GM12878 (cell line): ENCODE measurements at regions not wholly inside any gene's neighbourhood (a gene's known extent, or its start where the extent isn't known, plus 50 kb on each side); places are given as distances from the start of the nearest gene placed in this dataset.

Source experiments
- BHLHE40 ChIP-seq, 2 experiments: fragments of 450-650 bp in 1 of 2; IDR thresholded peaks; 2 replicates each; pipeline ENCODE4 v1.6.1; 2011 to 2017; ENCODE audit warnings: low read depth in 2 of 2, borderline replicate concordance in 1 of 2, improper control_type of control experiment in 1 of 2, low read length in 1 of 2, mild to moderate bottlenecking in 1 of 2
- CHD4 ChIP-seq: fragments of 200-600 bp; sonication (generic); IDR thresholded peaks from 2 replicates; pipeline ENCODE4 v1.6.1; 2016; ENCODE audit warnings: mild to moderate bottlenecking
- CREB1 ChIP-seq: IDR thresholded peaks from 2 replicates; pipeline ENCODE4 v1.6.1; 2012; ENCODE audit warnings: low read depth, mild to moderate bottlenecking, inconsistent platforms
- HDGF ChIP-seq: fragments of 450-650 bp; IDR thresholded peaks from 2 replicates; pipeline ENCODE4 v1.6.1; 2016; ENCODE audit warnings: antibody characterized with exemption
- JUND ChIP-seq: IDR thresholded peaks from 2 replicates; pipeline ENCODE4 v1.6.1; 2012; ENCODE audit warnings: low read depth, mild to moderate bottlenecking, low read length, improper control_type of control experiment, moderate library complexity
- KAT2A ChIP-seq: conservative IDR thresholded peaks from 2 replicates; pipeline ENCODE4 v1.6.1; 2011; ENCODE audit warnings: low read depth, low read length; ENCODE audit not compliant: control insufficient read depth
- NRF1 ChIP-seq: conservative IDR thresholded peaks from 2 replicates; pipeline ENCODE4 v1.6.1; 2011; ENCODE audit warnings: mild to moderate bottlenecking, low read depth, low read length, improper control_type of control experiment
- SMAD1 ChIP-seq: fragments of 450-650 bp; IDR thresholded peaks from 2 replicates; pipeline ENCODE4 v1.6.1; 2018; ENCODE audit warnings: mild to moderate bottlenecking, low read depth; ENCODE audit not compliant: partially characterized antibody
- SREBF1 ChIP-seq: IDR thresholded peaks from 2 replicates; pipeline ENCODE4 v1.6.1; 2012; ENCODE audit warnings: mild to moderate bottlenecking, low read length
- TCF7 ChIP-seq: IDR thresholded peaks from 2 replicates; pipeline ENCODE4 v1.6.1; 2014; ENCODE audit warnings: antibody characterized with exemption, borderline replicate concordance
- TF ChIP-seq, protein P1 (sequence below): fragments of 450-650 bp; formaldehyde crosslinking; IDR thresholded peaks from 2 replicates; pipeline ENCODE4 v1.4.0; 2020; ENCODE audit warnings: mild to moderate bottlenecking, moderate library complexity
- TF ChIP-seq, protein P2 (sequence below): IDR thresholded peaks from 2 replicates; pipeline ENCODE4 v1.6.1; 2012; ENCODE audit warnings: mild to moderate bottlenecking, low read depth, low read length
- TF ChIP-seq, protein P3 (sequence below): fragments of 450-650 bp; conservative IDR thresholded peaks from 2 replicates; pipeline ENCODE4 v1.6.1; 2017; ENCODE audit warnings: mild to moderate bottlenecking, moderate library complexity
- TF ChIP-seq, protein P4 (sequence below): fragments of 450-650 bp; IDR thresholded peaks from 2 replicates; pipeline ENCODE4 v1.6.1; 2016; ENCODE audit warnings: mild to moderate bottlenecking
- TF ChIP-seq, protein P5 (sequence below): fragments of 450-650 bp; IDR thresholded peaks from 2 replicates; pipeline ENCODE4 v1.6.1; 2017; ENCODE audit warnings: mild to moderate bottlenecking, moderate library complexity

DNA sequence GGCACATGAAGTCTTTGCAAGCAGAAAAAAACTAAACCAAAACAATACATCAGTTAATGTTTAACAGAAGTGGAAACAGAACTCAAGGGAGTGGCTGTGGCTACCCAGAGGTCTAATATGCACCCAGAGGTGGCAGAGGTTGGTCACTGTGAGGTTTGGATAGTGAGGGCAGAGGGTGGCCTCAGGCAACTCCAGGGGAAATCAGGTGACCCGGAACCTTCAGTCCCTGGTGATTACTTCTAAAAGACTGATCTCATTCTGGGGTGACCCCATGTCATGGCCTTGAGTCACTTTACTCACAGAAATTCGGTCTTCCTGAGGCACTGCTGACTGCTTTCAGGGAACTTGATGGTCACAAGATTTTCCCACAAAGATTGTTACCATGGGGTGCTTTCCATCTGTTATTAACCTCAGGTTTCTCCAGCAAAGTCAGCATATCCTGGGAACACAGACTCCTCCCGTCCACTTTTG is 99.4 kb downstream of the TMEM17 start (continued):
- TF ChIP-seq, protein P1, sequence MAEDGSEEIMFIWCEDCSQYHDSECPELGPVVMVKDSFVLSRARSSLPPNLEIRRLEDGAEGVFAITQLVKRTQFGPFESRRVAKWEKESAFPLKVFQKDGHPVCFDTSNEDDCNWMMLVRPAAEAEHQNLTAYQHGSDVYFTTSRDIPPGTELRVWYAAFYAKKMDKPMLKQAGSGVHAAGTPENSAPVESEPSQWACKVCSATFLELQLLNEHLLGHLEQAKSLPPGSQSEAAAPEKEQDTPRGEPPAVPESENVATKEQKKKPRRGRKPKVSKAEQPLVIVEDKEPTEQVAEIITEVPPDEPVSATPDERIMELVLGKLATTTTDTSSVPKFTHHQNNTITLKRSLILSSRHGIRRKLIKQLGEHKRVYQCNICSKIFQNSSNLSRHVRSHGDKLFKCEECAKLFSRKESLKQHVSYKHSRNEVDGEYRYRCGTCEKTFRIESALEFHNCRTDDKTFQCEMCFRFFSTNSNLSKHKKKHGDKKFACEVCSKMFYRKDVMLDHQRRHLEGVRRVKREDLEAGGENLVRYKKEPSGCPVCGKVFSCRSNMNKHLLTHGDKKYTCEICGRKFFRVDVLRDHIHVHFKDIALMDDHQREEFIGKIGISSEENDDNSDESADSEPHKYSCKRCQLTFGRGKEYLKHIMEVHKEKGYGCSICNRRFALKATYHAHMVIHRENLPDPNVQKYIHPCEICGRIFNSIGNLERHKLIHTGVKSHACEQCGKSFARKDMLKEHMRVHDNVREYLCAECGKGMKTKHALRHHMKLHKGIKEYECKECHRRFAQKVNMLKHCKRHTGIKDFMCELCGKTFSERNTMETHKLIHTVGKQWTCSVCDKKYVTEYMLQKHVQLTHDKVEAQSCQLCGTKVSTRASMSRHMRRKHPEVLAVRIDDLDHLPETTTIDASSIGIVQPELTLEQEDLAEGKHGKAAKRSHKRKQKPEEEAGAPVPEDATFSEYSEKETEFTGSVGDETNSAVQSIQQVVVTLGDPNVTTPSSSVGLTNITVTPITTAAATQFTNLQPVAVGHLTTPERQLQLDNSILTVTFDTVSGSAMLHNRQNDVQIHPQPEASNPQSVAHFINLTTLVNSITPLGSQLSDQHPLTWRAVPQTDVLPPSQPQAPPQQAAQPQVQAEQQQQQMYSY (CRISPR knock-in tag), result no peak
- no peak for TF ChIP-seq HDGF
- no peak for TF ChIP-seq TCF7
- TF ChIP-seq, protein P2, sequence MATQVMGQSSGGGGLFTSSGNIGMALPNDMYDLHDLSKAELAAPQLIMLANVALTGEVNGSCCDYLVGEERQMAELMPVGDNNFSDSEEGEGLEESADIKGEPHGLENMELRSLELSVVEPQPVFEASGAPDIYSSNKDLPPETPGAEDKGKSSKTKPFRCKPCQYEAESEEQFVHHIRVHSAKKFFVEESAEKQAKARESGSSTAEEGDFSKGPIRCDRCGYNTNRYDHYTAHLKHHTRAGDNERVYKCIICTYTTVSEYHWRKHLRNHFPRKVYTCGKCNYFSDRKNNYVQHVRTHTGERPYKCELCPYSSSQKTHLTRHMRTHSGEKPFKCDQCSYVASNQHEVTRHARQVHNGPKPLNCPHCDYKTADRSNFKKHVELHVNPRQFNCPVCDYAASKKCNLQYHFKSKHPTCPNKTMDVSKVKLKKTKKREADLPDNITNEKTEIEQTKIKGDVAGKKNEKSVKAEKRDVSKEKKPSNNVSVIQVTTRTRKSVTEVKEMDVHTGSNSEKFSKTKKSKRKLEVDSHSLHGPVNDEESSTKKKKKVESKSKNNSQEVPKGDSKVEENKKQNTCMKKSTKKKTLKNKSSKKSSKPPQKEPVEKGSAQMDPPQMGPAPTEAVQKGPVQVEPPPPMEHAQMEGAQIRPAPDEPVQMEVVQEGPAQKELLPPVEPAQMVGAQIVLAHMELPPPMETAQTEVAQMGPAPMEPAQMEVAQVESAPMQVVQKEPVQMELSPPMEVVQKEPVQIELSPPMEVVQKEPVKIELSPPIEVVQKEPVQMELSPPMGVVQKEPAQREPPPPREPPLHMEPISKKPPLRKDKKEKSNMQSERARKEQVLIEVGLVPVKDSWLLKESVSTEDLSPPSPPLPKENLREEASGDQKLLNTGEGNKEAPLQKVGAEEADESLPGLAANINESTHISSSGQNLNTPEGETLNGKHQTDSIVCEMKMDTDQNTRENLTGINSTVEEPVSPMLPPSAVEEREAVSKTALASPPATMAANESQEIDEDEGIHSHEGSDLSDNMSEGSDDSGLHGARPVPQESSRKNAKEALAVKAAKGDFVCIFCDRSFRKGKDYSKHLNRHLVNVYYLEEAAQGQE, result no peak
- TF ChIP-seq, protein P3, sequence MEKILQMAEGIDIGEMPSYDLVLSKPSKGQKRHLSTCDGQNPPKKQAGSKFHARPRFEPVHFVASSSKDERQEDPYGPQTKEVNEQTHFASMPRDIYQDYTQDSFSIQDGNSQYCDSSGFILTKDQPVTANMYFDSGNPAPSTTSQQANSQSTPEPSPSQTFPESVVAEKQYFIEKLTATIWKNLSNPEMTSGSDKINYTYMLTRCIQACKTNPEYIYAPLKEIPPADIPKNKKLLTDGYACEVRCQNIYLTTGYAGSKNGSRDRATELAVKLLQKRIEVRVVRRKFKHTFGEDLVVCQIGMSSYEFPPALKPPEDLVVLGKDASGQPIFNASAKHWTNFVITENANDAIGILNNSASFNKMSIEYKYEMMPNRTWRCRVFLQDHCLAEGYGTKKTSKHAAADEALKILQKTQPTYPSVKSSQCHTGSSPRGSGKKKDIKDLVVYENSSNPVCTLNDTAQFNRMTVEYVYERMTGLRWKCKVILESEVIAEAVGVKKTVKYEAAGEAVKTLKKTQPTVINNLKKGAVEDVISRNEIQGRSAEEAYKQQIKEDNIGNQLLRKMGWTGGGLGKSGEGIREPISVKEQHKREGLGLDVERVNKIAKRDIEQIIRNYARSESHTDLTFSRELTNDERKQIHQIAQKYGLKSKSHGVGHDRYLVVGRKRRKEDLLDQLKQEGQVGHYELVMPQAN, result no peak
- TF ChIP-seq JUND, result no peak
- TF ChIP-seq BHLHE40 (IDR thresholded peaks at IDR 0.05; ENCODE audit: borderline replicate concordance in 1 of 2, low read depth in 2 of 2, low read length in 1 of 2), result peak; percentile 62 to 75
- no peak for TF ChIP-seq KAT2A
- TF ChIP-seq SMAD1, result no peak
- TF ChIP-seq CREB1, result no peak
- TF ChIP-seq NRF1, result no peak
- TF ChIP-seq, protein P4, sequence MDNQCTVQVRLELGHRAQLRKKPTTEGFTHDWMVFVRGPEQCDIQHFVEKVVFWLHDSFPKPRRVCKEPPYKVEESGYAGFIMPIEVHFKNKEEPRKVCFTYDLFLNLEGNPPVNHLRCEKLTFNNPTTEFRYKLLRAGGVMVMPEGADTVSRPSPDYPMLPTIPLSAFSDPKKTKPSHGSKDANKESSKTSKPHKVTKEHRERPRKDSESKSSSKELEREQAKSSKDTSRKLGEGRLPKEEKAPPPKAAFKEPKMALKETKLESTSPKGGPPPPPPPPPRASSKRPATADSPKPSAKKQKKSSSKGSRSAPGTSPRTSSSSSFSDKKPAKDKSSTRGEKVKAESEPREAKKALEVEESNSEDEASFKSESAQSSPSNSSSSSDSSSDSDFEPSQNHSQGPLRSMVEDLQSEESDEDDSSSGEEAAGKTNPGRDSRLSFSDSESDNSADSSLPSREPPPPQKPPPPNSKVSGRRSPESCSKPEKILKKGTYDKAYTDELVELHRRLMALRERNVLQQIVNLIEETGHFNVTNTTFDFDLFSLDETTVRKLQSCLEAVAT, result no peak
- TF ChIP-seq CHD4, result no peak
- TF ChIP-seq SREBF1, result no peak
- TF ChIP-seq, protein P5, sequence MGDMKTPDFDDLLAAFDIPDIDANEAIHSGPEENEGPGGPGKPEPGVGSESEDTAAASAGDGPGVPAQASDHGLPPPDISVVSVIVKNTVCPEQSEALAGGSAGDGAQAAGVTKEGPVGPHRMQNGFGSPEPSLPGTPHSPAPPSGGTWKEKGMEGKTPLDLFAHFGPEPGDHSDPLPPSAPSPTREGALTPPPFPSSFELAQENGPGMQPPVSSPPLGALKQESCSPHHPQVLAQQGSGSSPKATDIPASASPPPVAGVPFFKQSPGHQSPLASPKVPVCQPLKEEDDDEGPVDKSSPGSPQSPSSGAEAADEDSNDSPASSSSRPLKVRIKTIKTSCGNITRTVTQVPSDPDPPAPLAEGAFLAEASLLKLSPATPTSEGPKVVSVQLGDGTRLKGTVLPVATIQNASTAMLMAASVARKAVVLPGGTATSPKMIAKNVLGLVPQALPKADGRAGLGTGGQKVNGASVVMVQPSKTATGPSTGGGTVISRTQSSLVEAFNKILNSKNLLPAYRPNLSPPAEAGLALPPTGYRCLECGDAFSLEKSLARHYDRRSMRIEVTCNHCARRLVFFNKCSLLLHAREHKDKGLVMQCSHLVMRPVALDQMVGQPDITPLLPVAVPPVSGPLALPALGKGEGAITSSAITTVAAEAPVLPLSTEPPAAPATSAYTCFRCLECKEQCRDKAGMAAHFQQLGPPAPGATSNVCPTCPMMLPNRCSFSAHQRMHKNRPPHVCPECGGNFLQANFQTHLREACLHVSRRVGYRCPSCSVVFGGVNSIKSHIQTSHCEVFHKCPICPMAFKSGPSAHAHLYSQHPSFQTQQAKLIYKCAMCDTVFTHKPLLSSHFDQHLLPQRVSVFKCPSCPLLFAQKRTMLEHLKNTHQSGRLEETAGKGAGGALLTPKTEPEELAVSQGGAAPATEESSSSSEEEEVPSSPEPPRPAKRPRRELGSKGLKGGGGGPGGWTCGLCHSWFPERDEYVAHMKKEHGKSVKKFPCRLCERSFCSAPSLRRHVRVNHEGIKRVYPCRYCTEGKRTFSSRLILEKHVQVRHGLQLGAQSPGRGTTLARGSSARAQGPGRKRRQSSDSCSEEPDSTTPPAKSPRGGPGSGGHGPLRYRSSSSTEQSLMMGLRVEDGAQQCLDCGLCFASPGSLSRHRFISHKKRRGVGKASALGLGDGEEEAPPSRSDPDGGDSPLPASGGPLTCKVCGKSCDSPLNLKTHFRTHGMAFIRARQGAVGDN, result no peak
